ENCODE measurements at regions not wholly inside any gene's neighbourhood (a gene's known extent, or its start where the extent isn't known, plus 50 kb on each side); places are given as distances from the start of the nearest gene placed in this dataset.

GRCh38 chr2:5764041-5764440 is 71.9 kb downstream of the SOX11 start:
- peaks cover 0 to 3% (median 0%) of the 10 kb centered on the region in 7 donors for H3K27me3 ChIP-seq (replicated peaks in 1 of 7)
- intact Hi-C loops (cut with DNase I; ENCODE audit: low total_unique reads) = no loop called here
- no peaks in the 10 kb centered on the region for H3K9me3 ChIP-seq
- DNase-seq = no peak
- WGBS, 5 donors = 72 to 92% (median 83%) methylated on average over 5 of the region's 5 CpGs
- no peaks in the 10 kb centered on the region for H3K36me3 ChIP-seq
- H3K4me3 ChIP-seq = no peak overlapping the region
- H3K27ac ChIP-seq = no peak overlapping the region
- H3K4me1 ChIP-seq = no peaks in the 10 kb centered on the region
- no peak for TF ChIP-seq POLR2AphosphoS5 (IDR thresholded peaks at IDR 0.05)

- 42 to 76% (median 52%) methylated on average over 2 of the region's 2 CpGs for WGBS, 5 donors
- H3K4me1 ChIP-seq = no peaks in the 10 kb centered on the region
- intact Hi-C loops (cut with DNase I; ENCODE audit: low total_unique reads) = no loop called here
Observed at GRCh38 chr2:5766056-5766455, 73.9 kb downstream of the SOX11 start.

GRCh38 chr2:5766561-5766960 is 74.4 kb downstream of the SOX11 start:
- Histone ChIP-seq H3K4me3 (no peak overlapping the region), H3K27ac (no peak overlapping the region), H3K9me3 (no peaks in the 10 kb centered on the region), H3K4me1 (no peaks in the 10 kb centered on the region), H3K36me3 (no peaks in the 10 kb centered on the region), H3K27me3 (replicated peaks in 1 of 7) (peaks cover 0 to 5% (median 0%) of the 10 kb centered on the region in 7 donors)
- intact Hi-C loops (cut with DNase I; ENCODE audit: low total_unique reads) = no loop called here
- TF ChIP-seq POLR2AphosphoS5 (IDR thresholded peaks at IDR 0.05) = no peak
- TF ChIP-seq POLR2A (IDR thresholded peaks at IDR 0.05) = no peak
- TF ChIP-seq, protein P1, sequence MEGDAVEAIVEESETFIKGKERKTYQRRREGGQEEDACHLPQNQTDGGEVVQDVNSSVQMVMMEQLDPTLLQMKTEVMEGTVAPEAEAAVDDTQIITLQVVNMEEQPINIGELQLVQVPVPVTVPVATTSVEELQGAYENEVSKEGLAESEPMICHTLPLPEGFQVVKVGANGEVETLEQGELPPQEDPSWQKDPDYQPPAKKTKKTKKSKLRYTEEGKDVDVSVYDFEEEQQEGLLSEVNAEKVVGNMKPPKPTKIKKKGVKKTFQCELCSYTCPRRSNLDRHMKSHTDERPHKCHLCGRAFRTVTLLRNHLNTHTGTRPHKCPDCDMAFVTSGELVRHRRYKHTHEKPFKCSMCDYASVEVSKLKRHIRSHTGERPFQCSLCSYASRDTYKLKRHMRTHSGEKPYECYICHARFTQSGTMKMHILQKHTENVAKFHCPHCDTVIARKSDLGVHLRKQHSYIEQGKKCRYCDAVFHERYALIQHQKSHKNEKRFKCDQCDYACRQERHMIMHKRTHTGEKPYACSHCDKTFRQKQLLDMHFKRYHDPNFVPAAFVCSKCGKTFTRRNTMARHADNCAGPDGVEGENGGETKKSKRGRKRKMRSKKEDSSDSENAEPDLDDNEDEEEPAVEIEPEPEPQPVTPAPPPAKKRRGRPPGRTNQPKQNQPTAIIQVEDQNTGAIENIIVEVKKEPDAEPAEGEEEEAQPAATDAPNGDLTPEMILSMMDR (IDR thresholded peaks at IDR 0.05 in 8 of 11, conservative IDR thresholded peaks at IDR 0.05 in 3 of 11) = no peak
- no peak for DNase-seq
- 71 to 73% (median 71%) methylated on average over 2 of the region's 2 CpGs for WGBS, 5 donors

More at GRCh38 chr2:5766056-5766455, 73.9 kb downstream of the SOX11 start:
- no peak for DNase-seq
- H3K4me3 ChIP-seq = no peak overlapping the region
- H3K27ac ChIP-seq = no peak overlapping the region
- TF ChIP-seq POLR2AphosphoS5 (IDR thresholded peaks at IDR 0.05) (no peak), POLR2A (IDR thresholded peaks at IDR 0.05) (no peak)
- TF ChIP-seq, protein P1 (IDR thresholded peaks at IDR 0.05 in 8 of 11, conservative IDR thresholded peaks at IDR 0.05 in 3 of 11) = no peak
- H3K27me3 ChIP-seq (replicated peaks in 1 of 7) = peaks cover 0 to 5% (median 0%) of the 10 kb centered on the region in 7 donors
- no peaks in the 10 kb centered on the region for H3K36me3 ChIP-seq
- H3K9me3 ChIP-seq = no peaks in the 10 kb centered on the region

DNA sequence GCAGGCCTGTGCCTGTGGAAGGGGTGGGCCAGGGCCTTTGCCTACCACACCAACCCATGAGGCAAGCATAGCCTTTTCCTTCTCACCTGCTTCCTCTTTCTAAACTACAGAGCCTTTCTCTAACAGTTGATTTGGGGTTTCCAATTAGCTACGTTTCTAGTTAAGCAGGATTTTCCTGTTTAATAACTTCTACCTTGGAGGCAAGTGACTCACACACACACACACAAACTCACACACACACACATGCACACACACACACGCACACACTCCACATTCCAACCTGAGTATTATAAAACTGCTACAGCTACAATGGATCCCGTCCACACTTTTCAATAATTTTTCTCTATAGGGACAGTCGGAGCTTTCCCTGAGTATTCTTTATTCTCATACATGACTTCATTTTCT is 84.9 kb downstream of the SOX11 start:
- TF ChIP-seq POLR2A (IDR thresholded peaks at IDR 0.05) (no peak), POLR2AphosphoS5 (IDR thresholded peaks at IDR 0.05) (no peak)
- TF ChIP-seq, protein P1 (IDR thresholded peaks at IDR 0.05 in 8 of 11, conservative IDR thresholded peaks at IDR 0.05 in 3 of 11) = no peak
- no peaks in the 10 kb centered on the region for H3K27me3 ChIP-seq (replicated peaks in 1 of 7)
- H3K9me3 ChIP-seq = peaks cover 0 to 5% (median 0%) of the 10 kb centered on the region in 8 donors
- 64 to 75% (median 69%) methylated on average over 4 of the region's 4 CpGs for WGBS, 5 donors
- no peak overlapping the region for H3K27ac ChIP-seq
- H3K36me3 ChIP-seq = no peaks in the 10 kb centered on the region
- no peak overlapping the region for H3K4me3 ChIP-seq
- no peak for DNase-seq
- no peaks in the 10 kb centered on the region for H3K4me1 ChIP-seq
- intact Hi-C loops (cut with DNase I; ENCODE audit: low total_unique reads) = no loop called here

DNA sequence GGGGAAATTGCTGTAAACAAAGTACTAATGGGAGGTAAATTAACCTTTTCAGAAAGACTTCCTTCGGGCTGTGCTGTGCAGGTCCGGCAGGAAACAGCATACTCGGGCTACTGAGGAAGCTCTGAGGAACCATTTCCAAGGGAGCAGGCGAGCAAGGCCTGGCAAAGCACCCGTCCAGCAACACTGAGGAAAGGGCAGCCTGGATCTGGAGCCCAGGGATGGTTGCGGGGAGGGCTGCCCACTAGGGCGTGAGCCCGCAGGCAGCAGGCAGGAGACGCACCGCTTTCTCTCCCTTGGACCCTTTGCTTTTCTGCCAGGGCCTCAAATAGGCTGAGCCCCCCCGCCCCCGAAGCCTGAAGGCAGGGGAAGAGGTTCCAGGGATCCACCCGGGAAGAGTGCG is 89.5 kb downstream of the SOX11 start:
- Histone ChIP-seq H3K4me3 (no peak overlapping the region), H3K36me3 (no peaks in the 10 kb centered on the region), H3K9me3 (peaks cover 0 to 20% (median 3%) of the 10 kb centered on the region in 8 donors), H3K4me1 (no peaks in the 10 kb centered on the region), H3K27me3 (replicated peaks in 1 of 7) (no peaks in the 10 kb centered on the region), H3K27ac (no peak overlapping the region)
- 78 to 87% (median 83%) methylated on average over 14 of the region's 14 CpGs for WGBS, 5 donors
- intact Hi-C loops (cut with DNase I; ENCODE audit: low total_unique reads) = no loop called here
- DNase-seq = no peak
- TF ChIP-seq POLR2AphosphoS5 (IDR thresholded peaks at IDR 0.05) (no peak), POLR2A (IDR thresholded peaks at IDR 0.05) (no peak)
- TF ChIP-seq, protein P1 (IDR thresholded peaks at IDR 0.05 in 8 of 11, conservative IDR thresholded peaks at IDR 0.05 in 3 of 11) = no peak

Measured in spleen (tissue), 11 donors.